Vagina (tissue), 2 donors: ENCODE measurements at regions not wholly inside any gene's neighbourhood (a gene's known extent, or its start where the extent isn't known, plus 50 kb on each side); places are given as distances from the start of the nearest gene placed in this dataset.

Experiments
- DNase-seq, 2 donors: peaks; one replicate each; pipeline ENCODE4 v3.0.0-alpha.2; 2017; ENCODE audit errors: extremely low spot score in 2 of 2
- H3K27ac ChIP-seq: fragments of 200-600 bp; sonication (generic); one replicate; pipeline ENCODE4 v1.5.1; 2019
- H3K27me3 ChIP-seq: fragments of 200-600 bp; sonication (generic); one replicate; pipeline ENCODE4 v1.5.1; 2019
- H3K36me3 ChIP-seq, 2 donors: fragments of 200-600 bp; sonication (generic); one replicate each; pipeline ENCODE4 v1.5.1; 2017 to 2019
- H3K4me1 ChIP-seq: fragments of 200-600 bp; sonication (generic); one replicate; pipeline ENCODE4 v1.5.1; 2019
- H3K4me3 ChIP-seq, 2 donors: fragments of 200-600 bp; sonication (generic); 1 replicate in 1 of 2; 2 replicates in 1 of 2; pipeline ENCODE4 v1.5.1; 2016 to 2019
- H3K9me3 ChIP-seq: fragments of 200-600 bp; sonication (generic); one replicate; pipeline ENCODE4 v1.5.1; 2019
- POLR2A ChIP-seq, 2 donors: fragments of 450-650 bp; IDR thresholded peaks; one replicate each; pipeline ENCODE4 v1.6.1; 2017; ENCODE audit warnings: antibody characterized with exemption in 2 of 2, mild to moderate bottlenecking in 2 of 2, moderate library complexity in 2 of 2
- POLR2AphosphoS5 ChIP-seq, 2 donors: sonication (generic); formaldehyde crosslinking; IDR thresholded peaks; one replicate each; pipeline ENCODE4 v1.9.0; 2017; ENCODE audit warnings: antibody characterized with exemption in 2 of 2, mild to moderate bottlenecking in 2 of 2, low read depth in 1 of 2; ENCODE audit not compliant: insufficient read depth in 1 of 2
- intact Hi-C: fragments of 100-400 bp; cut with DNase I; formaldehyde crosslinking; loops from one replicate; pipeline ENCODE4 v1.15.1; 2023
- TF ChIP-seq, protein P1 (sequence below), 3 experiments: fragments of 450-650 bp in 2 of 3; fragments of 200-600 bp in 1 of 3; sonication (generic) in 1 of 3; IDR thresholded peaks; one replicate each; pipeline ENCODE4 v1.5.1; 2017 to 2019; ENCODE audit warnings: antibody characterized with exemption in 3 of 3, mild to moderate bottlenecking in 2 of 3, moderate library complexity in 2 of 3

DNA sequence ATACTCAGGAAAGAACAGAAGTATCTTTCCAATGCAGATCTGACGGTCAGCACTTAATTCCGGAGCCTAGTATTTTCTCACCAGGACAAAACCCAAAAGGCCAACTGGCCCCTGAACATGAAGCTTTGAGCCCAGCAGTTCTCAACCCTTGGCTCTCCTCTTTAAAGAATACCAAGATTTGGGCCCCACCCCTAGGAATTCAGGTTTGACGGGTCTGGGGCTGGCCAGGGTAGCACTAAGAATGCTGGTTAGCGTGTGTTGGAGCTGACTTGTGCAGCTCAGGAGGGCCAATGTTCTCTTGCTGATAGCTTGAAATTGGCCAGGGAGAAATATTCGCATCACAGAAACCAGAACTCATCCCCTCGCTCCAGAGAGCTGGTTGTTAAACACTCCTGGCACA lies 88.3 kb upstream of the PTCH1 start:
- H3K9me3 ChIP-seq, result no peaks in the 10 kb centered on the region
- H3K27ac ChIP-seq, result no peak overlapping the region
- no peak for TF ChIP-seq POLR2AphosphoS5 (IDR thresholded peaks at IDR 0.05; ENCODE audit: insufficient read depth in 1 of 2, low read depth in 1 of 2)
- TF ChIP-seq POLR2A (IDR thresholded peaks at IDR 0.05), result no peak
- TF ChIP-seq, protein P1, sequence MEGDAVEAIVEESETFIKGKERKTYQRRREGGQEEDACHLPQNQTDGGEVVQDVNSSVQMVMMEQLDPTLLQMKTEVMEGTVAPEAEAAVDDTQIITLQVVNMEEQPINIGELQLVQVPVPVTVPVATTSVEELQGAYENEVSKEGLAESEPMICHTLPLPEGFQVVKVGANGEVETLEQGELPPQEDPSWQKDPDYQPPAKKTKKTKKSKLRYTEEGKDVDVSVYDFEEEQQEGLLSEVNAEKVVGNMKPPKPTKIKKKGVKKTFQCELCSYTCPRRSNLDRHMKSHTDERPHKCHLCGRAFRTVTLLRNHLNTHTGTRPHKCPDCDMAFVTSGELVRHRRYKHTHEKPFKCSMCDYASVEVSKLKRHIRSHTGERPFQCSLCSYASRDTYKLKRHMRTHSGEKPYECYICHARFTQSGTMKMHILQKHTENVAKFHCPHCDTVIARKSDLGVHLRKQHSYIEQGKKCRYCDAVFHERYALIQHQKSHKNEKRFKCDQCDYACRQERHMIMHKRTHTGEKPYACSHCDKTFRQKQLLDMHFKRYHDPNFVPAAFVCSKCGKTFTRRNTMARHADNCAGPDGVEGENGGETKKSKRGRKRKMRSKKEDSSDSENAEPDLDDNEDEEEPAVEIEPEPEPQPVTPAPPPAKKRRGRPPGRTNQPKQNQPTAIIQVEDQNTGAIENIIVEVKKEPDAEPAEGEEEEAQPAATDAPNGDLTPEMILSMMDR (IDR thresholded peaks at IDR 0.05), result no peak
- H3K4me1 ChIP-seq, result peaks cover 8% of the 10 kb centered on the region
- DNase-seq, result no peak
- intact Hi-C loops, result no loop called here
- H3K36me3 ChIP-seq, result no peaks in the 10 kb centered on the region
- H3K4me3 ChIP-seq, result no peak overlapping the region
- no peaks in the 10 kb centered on the region for H3K27me3 ChIP-seq

DNA sequence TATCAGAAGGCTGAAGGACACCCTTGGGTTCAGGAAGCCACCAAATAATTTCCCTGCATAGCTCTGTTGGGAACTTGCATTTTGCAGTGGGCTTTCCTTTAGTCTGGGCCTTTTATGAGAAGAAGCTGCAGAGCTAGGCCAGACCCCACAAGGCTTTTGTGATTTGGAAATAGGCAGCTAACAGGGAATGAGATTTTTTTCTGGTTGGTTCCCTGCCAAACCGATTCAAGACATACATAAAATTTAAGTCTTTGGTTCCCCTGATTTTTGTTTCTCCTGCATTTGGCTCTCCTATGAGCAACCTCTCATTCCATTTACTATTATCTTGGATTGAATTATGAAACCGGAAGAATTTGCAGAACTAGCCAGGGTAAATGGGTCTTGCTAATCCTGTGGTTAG lies 81.5 kb upstream of the PTCH1 start:
- intact Hi-C loops, result no loop called here
- H3K9me3 ChIP-seq, result no peaks in the 10 kb centered on the region
- H3K4me3 ChIP-seq, result no peak overlapping the region
- no peaks in the 10 kb centered on the region for H3K4me1 ChIP-seq
- no peaks in the 10 kb centered on the region for H3K27me3 ChIP-seq
- no peak for TF ChIP-seq POLR2AphosphoS5 (IDR thresholded peaks at IDR 0.05; ENCODE audit: insufficient read depth in 1 of 2, low read depth in 1 of 2)
- TF ChIP-seq POLR2A (IDR thresholded peaks at IDR 0.05), result no peak
- TF ChIP-seq, protein P1 (IDR thresholded peaks at IDR 0.05), result no peak
- no peak overlapping the region for H3K27ac ChIP-seq
- DNase-seq, result no peak
- H3K36me3 ChIP-seq, result no peaks in the 10 kb centered on the region

DNA sequence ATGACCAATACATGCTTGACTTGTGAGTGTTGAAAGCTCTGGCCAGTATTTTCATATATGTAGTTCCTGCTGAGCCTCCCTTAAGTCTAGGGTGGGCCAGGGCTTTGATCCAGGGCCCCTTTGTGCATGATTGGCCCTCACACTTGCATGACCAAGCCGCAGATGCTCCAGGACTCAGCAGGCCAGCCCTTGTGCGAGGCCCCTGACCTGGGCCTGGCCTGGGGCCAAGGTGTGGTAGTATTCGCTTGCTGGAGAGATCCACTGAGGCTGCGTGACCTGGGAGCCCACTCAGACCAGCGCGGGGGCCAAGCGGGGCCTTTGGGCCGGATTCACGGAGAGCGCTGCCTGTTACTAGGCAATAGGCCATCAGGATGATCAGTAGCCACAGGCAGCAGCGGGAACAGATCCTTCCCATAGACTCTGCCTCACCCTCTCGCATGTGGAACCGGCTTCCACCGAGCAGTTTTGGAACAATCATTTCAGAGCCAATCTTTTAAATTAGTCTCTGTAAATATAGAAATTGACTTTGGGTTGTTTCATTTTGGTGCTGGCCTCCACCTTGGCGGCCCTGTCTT lies 79.0 kb upstream of the PTCH1 start:
- intact Hi-C loops, result no loop called here

DNA sequence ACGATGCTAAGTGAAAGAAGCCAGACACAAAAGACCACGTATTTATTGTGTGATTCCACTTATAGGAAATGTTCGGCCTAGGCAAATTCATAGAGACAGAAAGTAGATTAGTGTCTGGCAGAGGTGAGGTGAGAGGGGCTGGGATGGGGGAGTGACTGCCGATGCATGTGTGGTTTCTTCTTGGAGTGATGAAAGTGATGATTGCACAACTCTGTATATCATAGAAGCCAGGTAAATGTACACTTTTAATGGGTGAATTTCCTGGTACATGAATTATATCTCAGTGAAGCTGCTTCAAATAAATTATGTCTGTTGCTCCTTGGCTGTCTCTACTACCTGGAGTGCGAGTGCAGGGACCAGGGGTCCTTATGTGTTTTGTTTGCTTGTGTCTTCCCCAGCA lies 76.2 kb upstream of the PTCH1 start:
- intact Hi-C loops, result no loop called here
- no peak for DNase-seq
- Histone ChIP-seq H3K4me3 (no peak overlapping the region), H3K9me3 (no peaks in the 10 kb centered on the region), H3K27ac (no peak overlapping the region), H3K36me3 (no peaks in the 10 kb centered on the region), H3K4me1 (no peaks in the 10 kb centered on the region), H3K27me3 (no peaks in the 10 kb centered on the region)
- TF ChIP-seq POLR2A (IDR thresholded peaks at IDR 0.05) (no peak), POLR2AphosphoS5 (IDR thresholded peaks at IDR 0.05; ENCODE audit: insufficient read depth in 1 of 2, low read depth in 1 of 2) (no peak)
- TF ChIP-seq, protein P1 (IDR thresholded peaks at IDR 0.05), result no peak

More for the DNA sequence above, 79.0 kb upstream of the PTCH1 start:
- H3K9me3 ChIP-seq, result no peaks in the 10 kb centered on the region
- no peaks in the 10 kb centered on the region for H3K4me1 ChIP-seq
- DNase-seq, result no peak
- TF ChIP-seq POLR2AphosphoS5 (IDR thresholded peaks at IDR 0.05; ENCODE audit: insufficient read depth in 1 of 2, low read depth in 1 of 2), result no peak
- no peaks in the 10 kb centered on the region for H3K27me3 ChIP-seq
- H3K27ac ChIP-seq, result no peak overlapping the region
- H3K36me3 ChIP-seq, result no peaks in the 10 kb centered on the region
- no peak overlapping the region for H3K4me3 ChIP-seq

DNA sequence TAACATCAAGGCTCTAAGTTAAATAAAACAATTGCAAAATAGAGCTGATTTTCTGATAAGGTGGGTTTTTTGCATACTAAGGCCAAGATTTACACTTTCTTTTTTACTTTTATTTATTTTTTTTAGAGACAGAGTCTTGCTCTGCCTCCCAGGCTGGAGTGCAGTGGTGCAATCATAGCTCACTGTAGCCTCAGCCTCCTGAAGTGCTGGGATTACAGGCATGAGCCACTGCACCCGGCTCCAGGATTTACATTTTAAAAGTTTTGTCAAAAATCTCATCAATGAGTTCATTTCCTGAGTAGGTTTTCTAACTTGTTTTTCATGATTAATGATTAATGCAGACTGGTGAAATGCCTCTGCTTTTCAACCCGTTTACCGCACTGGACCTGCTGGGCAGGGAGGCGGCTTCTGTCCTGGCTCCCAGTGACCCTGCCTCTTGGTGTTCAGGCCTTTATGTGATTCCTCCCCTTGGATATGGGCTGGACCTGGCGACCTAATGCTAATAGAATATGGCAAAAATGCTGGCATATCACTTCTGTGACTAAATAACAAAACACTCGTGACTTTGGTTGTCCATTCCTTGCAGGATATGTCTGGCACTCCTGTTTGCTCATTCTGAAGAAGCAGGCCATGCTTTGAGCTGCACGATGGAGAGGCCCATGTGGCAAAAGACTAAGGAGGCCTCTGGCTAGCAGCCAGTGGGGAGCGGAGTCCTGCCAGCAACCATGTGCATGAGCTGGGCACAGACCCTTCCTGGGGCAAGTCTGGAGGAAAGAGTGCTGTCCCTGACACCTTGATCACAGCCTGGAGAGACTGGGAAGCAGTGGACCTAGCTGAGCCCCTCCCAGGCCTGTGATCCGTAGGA lies 72.2 kb upstream of the PTCH1 start:
- no peak for DNase-seq
- H3K27me3 ChIP-seq, result no peaks in the 10 kb centered on the region
- no peak overlapping the region for H3K27ac ChIP-seq
- no peaks in the 10 kb centered on the region for H3K9me3 ChIP-seq
- TF ChIP-seq POLR2AphosphoS5 (IDR thresholded peaks at IDR 0.05; ENCODE audit: insufficient read depth in 1 of 2, low read depth in 1 of 2) (no peak), POLR2A (IDR thresholded peaks at IDR 0.05) (no peak)
- TF ChIP-seq, protein P1 (IDR thresholded peaks at IDR 0.05), result no peak
- no peaks in the 10 kb centered on the region for H3K4me1 ChIP-seq
- no peaks in the 10 kb centered on the region for H3K36me3 ChIP-seq
- intact Hi-C loops, result no loop called here
- H3K4me3 ChIP-seq, result no peak overlapping the region
